Gastrocnemius medialis (tissue), 4 donors: ENCODE measurements at regions not wholly inside any gene's neighbourhood (a gene's known extent, or its start where the extent isn't known, plus 50 kb on each side); places are given as distances from the start of the nearest gene placed in this dataset.

Experiments used
- ATAC-seq, 2 donors: fragments of 150-250 bp; one replicate each; pipeline ENCODE4 v1.9.1; 2016
- DNase-seq, 2 donors: peaks; one replicate each; pipeline ENCODE4 v3.0.0-alpha.2; 2019
- H3K27ac ChIP-seq, 4 donors: fragments of 200-600 bp; sonication (generic); 1 replicate in 1 of 4; 2 replicates in 3 of 4; pipeline ENCODE4 v1.5.1; 2016 to 2018; ENCODE audit warnings: mild to moderate bottlenecking in 2 of 4, moderate library complexity in 1 of 4
- H3K27me3 ChIP-seq, 3 donors: fragments of 200-600 bp; sonication (generic) in 2 of 3; 1 replicate in 1 of 3; 2 replicates in 2 of 3; pipeline versions ENCODE4 v1.5.1 to v1.6.0; 2016 to 2019; ENCODE audit warnings: mild to moderate bottlenecking in 1 of 3, moderate library complexity in 1 of 3
- H3K36me3 ChIP-seq, 2 donors: fragments of 200-600 bp; sonication (generic) in 1 of 2; one replicate each; pipeline ENCODE4 v1.5.1; 2017 to 2018
- H3K4me1 ChIP-seq, 2 donors: fragments of 200-600 bp; sonication (generic) in 1 of 2; one replicate each; pipeline ENCODE4 v1.5.1; 2016 to 2017; ENCODE audit warnings: mild to moderate bottlenecking in 2 of 2
- H3K4me3 ChIP-seq, 4 donors: fragments of 200-600 bp; sonication (generic) in 3 of 4; 1 replicate in 1 of 4; 2 replicates in 3 of 4; pipeline ENCODE4 v1.5.1; 2016 to 2019; ENCODE audit warnings: mild to moderate bottlenecking in 2 of 4
- H3K9me3 ChIP-seq, 3 donors: fragments of 200-600 bp; sonication (generic) in 2 of 3; 1 replicate in 1 of 3; 2 replicates in 2 of 3; pipeline ENCODE4 v1.5.1; 2016 to 2019
- POLR2A ChIP-seq, 2 donors: fragments of 450-650 bp; IDR thresholded peaks; one replicate each; pipeline ENCODE4 v1.6.1; 2017; ENCODE audit warnings: antibody characterized with exemption in 2 of 2, mild to moderate bottlenecking in 2 of 2, moderate library complexity in 2 of 2
- in situ Hi-C, 4 donors: fragments of 200-750 bp; cut with MboI; loops; one replicate each; pipeline versions ENCODE4 v1.15.0 to v1.8.0; 2017; ENCODE audit warnings: low sequenced_read_pairs in 4 of 4
- intact Hi-C: fragments of 100-400 bp; cut with DNase I; formaldehyde crosslinking; loops from one replicate; pipeline ENCODE4 v1.15.1; 2023; ENCODE audit warnings: low total_unique reads
- TF ChIP-seq, protein P1 (sequence below), 5 experiments: fragments of 450-650 bp in 3 of 5; fragments of 200-600 bp in 2 of 5; sonication (generic) in 2 of 5; IDR thresholded peaks in 4 of 5; conservative IDR thresholded peaks in 1 of 5; 1 replicate in 4 of 5; 2 replicates in 1 of 5; pipeline ENCODE4 v1.5.1; 2016 to 2019; ENCODE audit warnings: antibody characterized with exemption in 5 of 5, mild to moderate bottlenecking in 3 of 5, moderate library complexity in 3 of 5

DNA sequence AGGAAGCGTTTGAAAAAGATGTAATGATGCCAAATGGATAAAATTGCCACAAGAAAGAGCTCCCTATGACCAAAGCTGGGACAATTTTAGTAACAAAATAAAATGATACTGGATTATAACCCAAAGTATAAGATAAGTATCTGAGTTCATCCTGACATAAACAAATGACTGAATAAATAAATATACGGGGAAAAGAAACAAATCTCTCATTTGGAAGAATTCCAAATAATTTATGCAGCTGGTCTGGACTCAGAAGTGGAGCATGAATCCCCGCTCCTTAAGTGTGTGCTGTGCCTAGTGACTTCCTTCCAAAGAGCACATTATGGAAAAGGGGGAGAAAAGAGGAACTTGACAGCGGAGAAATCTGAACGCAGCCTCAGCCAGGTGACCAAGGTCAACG, 186.2 kb downstream of the RAMP3 start:
- Histone ChIP-seq H3K4me3 (no peak overlapping the region), H3K27me3 (no peaks in the 10 kb centered on the region), H3K4me1 (no peaks in the 10 kb centered on the region), H3K9me3 (no peaks in the 10 kb centered on the region), H3K36me3 (no peaks in the 10 kb centered on the region), H3K27ac (no peak overlapping the region)
- in situ Hi-C loops: no loop called here
- ATAC-seq (no peak), DNase-seq (no peak)
- no peak for TF ChIP-seq POLR2A (IDR thresholded peaks at IDR 0.05)
- TF ChIP-seq, protein P1, sequence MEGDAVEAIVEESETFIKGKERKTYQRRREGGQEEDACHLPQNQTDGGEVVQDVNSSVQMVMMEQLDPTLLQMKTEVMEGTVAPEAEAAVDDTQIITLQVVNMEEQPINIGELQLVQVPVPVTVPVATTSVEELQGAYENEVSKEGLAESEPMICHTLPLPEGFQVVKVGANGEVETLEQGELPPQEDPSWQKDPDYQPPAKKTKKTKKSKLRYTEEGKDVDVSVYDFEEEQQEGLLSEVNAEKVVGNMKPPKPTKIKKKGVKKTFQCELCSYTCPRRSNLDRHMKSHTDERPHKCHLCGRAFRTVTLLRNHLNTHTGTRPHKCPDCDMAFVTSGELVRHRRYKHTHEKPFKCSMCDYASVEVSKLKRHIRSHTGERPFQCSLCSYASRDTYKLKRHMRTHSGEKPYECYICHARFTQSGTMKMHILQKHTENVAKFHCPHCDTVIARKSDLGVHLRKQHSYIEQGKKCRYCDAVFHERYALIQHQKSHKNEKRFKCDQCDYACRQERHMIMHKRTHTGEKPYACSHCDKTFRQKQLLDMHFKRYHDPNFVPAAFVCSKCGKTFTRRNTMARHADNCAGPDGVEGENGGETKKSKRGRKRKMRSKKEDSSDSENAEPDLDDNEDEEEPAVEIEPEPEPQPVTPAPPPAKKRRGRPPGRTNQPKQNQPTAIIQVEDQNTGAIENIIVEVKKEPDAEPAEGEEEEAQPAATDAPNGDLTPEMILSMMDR (IDR thresholded peaks at IDR 0.05 in 4 of 5, conservative IDR thresholded peaks at IDR 0.05 in 1 of 5): no peak
- intact Hi-C loops: no loop called here

GRCh38 chr7:45347804-45348203, 190.2 kb downstream of the RAMP3 start:
- DNase-seq (no peak), ATAC-seq (no peak)
- Histone ChIP-seq H3K9me3 (no peaks in the 10 kb centered on the region), H3K4me3 (no peak overlapping the region), H3K27ac (no peak overlapping the region), H3K4me1 (no peaks in the 10 kb centered on the region), H3K36me3 (no peaks in the 10 kb centered on the region), H3K27me3 (no peaks in the 10 kb centered on the region)
- no peak for TF ChIP-seq POLR2A (IDR thresholded peaks at IDR 0.05)
- TF ChIP-seq, protein P1 (IDR thresholded peaks at IDR 0.05 in 4 of 5, conservative IDR thresholded peaks at IDR 0.05 in 1 of 5): no peak
- intact Hi-C loops (no loop called here), in situ Hi-C loops (no loop called here)

- Histone ChIP-seq H3K4me1 (no peaks in the 10 kb centered on the region), H3K36me3 (no peaks in the 10 kb centered on the region), H3K9me3 (no peaks in the 10 kb centered on the region), H3K27me3 (no peaks in the 10 kb centered on the region), H3K4me3 (no peak overlapping the region), H3K27ac (no peak overlapping the region)
- TF ChIP-seq, protein P1 (IDR thresholded peaks at IDR 0.05 in 4 of 5, conservative IDR thresholded peaks at IDR 0.05 in 1 of 5): no peak
- TF ChIP-seq POLR2A (IDR thresholded peaks at IDR 0.05): no peak
- intact Hi-C loops: no loop called here
- no peak for DNase-seq
- no peak for ATAC-seq
- in situ Hi-C loops: no loop called here
Observed at GRCh38 chr7:45349090-45349489, 191.5 kb downstream of the RAMP3 start.

DNA sequence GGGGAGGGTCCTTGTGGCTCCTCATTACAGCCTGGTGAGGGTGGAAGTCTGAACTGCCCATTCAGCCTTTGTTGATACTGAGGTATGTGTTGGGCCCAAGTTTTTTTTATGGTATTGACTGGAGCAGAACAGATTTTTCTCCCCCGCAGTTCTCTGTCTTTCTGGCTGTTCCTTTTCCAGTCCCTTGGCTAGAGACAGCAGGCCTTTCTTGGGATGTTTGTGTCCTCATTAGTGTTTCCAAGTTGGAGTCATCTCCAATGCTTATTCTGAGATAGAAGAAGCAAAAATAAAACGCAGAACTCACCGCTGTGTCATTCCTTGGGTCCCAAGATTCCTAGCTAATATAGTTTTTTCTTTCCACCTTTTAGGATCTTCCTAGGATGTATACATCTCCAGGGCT, 193.3 kb downstream of the RAMP3 start:
- in situ Hi-C loops (no loop called here), intact Hi-C loops (no loop called here)
- Histone ChIP-seq H3K36me3 (no peaks in the 10 kb centered on the region), H3K9me3 (no peaks in the 10 kb centered on the region), H3K27me3 (no peaks in the 10 kb centered on the region), H3K4me3 (no peak overlapping the region), H3K4me1 (no peaks in the 10 kb centered on the region), H3K27ac (no peak overlapping the region)
- DNase-seq (no peak), ATAC-seq (no peak)
- TF ChIP-seq, protein P1 (IDR thresholded peaks at IDR 0.05 in 4 of 5, conservative IDR thresholded peaks at IDR 0.05 in 1 of 5): no peak
- TF ChIP-seq POLR2A (IDR thresholded peaks at IDR 0.05): no peak

GRCh38 chr7:45358287-45358686, 200.7 kb downstream of the RAMP3 start:
- no peak for TF ChIP-seq POLR2A (IDR thresholded peaks at IDR 0.05)
- TF ChIP-seq, protein P1 (IDR thresholded peaks at IDR 0.05 in 4 of 5, conservative IDR thresholded peaks at IDR 0.05 in 1 of 5): no peak
- H3K4me3 ChIP-seq: no peak overlapping the region

More at GRCh38 chr7:45358287-45358686, 200.7 kb downstream of the RAMP3 start:
- in situ Hi-C loops (no loop called here), intact Hi-C loops (no loop called here)
- DNase-seq (no peak), ATAC-seq (no peak)
- Histone ChIP-seq H3K36me3 (no peaks in the 10 kb centered on the region), H3K27me3 (no peaks in the 10 kb centered on the region), H3K4me1 (no peaks in the 10 kb centered on the region), H3K27ac (no peak overlapping the region), H3K9me3 (no peaks in the 10 kb centered on the region)
